NCI-H2196 treated with DMSO at 0.1 percent for 48 hours (cell line): ENCODE measurements at regions not wholly inside any gene's neighbourhood (a gene's known extent, or its start where the extent isn't known, plus 50 kb on each side); places are given as distances from the start of the nearest gene placed in this dataset.
"Not testable (repeated sequence)": the region's sequence is repeated elsewhere in the genome, so short reads cannot be mapped to it uniquely, and the experiment has no call there.

Experiments
- DNase-seq: peaks from one replicate; lab custom pipeline; 2025; ENCODE audit not compliant: unreplicated experiment; lab: John Stamatoyannopoulos, UW

- DNase-seq, result no peak
Observed at GRCh38 chr6:11486959-11487358, 50.6 kb upstream of the TMEM170B start.

DNA sequence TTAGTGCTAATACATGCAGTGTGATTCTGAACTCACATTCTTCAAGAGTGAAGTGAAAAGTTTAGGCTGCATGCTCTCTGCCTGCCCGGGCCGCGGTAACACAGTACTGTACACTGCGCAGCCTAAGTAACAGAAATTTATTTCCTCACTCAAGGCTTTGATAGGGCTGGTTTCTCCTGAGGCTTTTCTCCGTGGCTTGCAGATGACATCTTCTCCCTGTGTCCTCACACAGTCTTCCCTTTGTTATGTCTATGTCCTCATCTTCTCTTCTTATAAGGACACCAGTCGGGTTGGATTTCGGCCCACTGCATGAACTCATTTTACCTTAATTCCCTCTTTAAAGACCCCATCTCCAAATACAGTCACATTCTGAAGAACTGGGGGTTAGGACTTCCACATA, 51.1 kb upstream of the TMEM170B start:
- no peak for DNase-seq

GRCh38 chr6:11486051-11486450, 51.5 kb upstream of the TMEM170B start:
- DNase-seq, result no peak

GRCh38 chr6:11485271-11485670, 52.3 kb upstream of the TMEM170B start:
- no peak for DNase-seq

- DNase-seq, result no peak
Observed at GRCh38 chr6:11484441-11484840, 53.1 kb upstream of the TMEM170B start.

DNA sequence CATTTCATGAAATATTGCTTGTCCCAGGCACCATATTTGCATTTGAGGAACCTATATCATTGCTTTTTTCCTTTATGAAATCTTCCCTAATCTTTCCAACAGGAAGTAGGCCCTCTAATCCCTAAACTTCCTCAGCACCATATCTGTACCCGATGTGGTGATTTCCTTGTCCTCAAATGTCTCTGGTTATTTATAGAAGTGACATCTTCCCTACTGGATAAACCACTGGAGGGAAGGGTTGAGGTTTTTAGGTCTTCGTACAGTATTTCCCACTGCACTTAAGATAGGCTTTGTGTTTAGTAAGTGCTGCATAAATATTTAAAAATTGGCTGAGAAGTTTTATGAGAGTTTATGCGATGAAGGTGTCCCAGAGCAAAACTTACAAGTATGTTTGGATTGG, 54.9 kb upstream of the TMEM170B start:
- no peak for DNase-seq

- DNase-seq, result no peak
Observed at GRCh38 chr6:11480541-11480940, 57.0 kb upstream of the TMEM170B start.

GRCh38 chr6:11479296-11479695, 58.3 kb upstream of the TMEM170B start:
- no peak for DNase-seq

DNA sequence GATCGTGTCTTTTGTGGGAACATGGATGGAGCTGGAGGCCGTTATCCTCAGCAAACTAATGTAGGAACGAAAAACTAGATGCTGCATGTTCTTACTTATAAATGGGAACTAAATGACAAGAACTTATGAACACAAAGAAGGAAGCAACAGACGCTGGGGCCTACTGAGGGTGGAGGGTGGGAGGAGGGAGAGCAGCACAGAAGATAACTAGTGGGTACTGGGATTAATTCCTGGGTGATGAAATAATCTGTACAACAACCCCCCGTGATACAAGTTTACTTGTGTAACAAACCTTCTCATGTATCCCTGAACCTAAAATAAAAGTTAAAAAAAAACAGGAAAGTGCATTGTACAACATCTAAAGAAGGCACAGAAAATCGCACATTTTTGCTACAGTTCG, 59.0 kb upstream of the TMEM170B start:
- DNase-seq, result no peak

GRCh38 chr6:11475016-11475415, 62.5 kb upstream of the TMEM170B start:
- DNase-seq, result no peak

- no peak for DNase-seq
Observed at GRCh38 chr6:11473008-11473740, 64.4 kb upstream of the TMEM170B start.

- no peak for DNase-seq
Observed at GRCh38 chr6:11471261-11471660, 66.3 kb upstream of the TMEM170B start.

- DNase-seq, result no peak
Observed at GRCh38 chr6:11469684-11470083, 67.9 kb upstream of the TMEM170B start.

- not testable (repeated sequence) for DNase-seq
Observed at GRCh38 chr6:11468271-11468670, 69.3 kb upstream of the TMEM170B start.

DNA sequence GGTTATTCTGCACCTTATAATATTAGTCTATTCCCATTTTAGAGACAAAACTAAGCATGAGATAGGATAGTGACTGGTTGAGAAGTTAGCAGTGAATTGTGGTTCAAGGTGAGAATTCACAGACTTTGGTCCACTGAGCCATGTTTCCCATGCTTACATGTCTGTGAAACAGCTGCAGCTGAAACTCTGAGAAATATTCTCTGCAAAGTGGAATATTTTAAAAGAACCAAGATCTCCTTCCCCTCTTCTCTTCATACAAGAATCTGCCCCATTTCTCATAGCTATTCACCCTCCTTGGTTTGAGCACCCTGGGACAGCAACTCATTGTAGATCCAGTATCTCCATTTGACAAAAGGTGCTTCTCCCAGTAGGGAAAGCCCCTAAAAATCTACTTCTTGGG, 70.2 kb upstream of the TMEM170B start:
- DNase-seq, result no peak

DNA sequence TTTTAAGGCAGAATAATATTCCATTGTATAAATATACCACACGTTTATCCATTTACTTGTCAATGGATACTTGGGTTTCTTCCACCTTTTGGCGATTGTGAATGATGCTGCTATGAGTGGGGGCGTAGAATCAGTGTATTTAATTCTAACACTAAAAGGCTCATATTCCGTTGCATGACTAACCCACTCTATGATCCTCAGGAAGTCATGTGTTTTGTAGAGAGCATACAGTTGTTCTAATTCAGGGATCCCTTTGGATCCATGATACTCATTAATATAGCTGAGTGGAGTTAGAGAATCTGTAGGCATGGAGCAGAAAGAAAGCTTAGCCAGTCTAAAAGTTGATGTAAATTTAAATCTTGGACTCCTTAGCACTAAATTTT, 74.2 kb upstream of the TMEM170B start:
- DNase-seq, result no peak

- DNase-seq, result no peak
Observed at GRCh38 chr6:11462742-11463397, 74.7 kb upstream of the TMEM170B start.

DNA sequence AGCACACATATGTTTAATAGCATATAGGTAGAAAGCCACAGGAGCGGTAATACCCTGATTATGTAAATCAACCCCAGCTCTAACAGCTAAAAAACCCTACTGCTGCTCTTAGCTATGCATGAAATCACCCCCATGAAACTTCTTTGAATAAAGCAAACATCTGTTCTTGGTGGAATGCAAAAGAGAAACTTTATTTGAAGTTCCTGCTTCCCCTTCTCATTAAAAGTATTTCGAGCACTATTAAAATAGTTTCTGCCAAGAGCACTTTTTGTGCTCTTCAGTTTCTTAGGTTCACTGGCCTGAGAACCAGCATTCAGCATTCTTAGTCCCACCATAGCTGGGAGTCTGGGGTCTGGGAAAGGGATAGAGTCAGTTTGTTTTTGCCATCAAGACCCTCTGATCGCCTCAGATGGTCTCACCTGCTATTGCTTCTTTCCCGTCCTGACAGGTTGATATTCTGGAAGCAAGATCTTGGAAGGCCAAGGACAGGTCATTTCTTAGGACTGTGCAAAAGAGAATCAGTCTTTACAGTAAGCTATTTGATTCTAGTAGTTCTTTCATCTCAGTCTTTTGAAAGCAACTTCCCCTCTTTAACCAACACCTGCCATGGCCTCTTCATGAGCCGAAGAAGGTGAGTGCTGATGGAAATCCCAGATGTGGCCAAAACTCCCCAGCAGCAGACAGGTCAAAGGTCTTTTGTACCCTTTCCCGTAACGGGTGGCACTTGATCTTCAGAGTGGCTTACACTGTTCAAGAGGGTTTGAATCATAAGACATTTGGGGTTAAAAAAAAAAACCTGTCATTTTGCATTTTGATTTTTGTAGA, 76.5 kb upstream of the TMEM170B start:
- no peak for DNase-seq

DNA sequence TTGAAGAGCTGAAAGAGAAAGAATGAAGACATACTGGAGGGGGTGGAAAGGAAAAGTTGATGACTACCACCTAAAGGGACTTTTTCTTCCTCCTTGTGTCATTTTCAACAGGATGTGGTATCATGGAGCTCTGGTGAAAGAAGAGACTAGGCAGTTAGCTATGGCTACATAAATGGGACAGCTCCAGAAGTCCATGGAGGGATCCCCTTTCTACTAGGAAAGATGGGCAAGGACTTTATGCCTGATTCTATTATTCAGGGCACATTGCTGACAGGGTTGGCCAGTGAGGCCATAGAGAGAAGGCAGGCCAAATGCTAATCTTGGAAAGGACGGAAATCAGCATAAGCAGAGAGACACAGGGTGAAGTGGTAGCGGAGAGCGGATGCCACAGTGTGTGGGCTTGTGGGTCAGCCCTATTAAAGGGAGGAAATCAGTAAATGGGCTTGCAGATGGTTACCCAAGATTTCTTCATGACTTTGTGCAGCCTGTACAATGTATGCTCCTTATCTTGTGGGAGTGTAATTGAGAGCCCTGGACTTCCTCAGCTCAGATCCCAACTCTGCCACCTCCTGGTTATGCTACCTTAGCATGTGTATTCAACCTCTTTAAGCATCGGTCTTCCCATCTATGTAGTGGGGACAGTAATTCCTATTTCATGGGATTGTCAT, 77.4 kb upstream of the TMEM170B start:
- no peak for DNase-seq

DNA sequence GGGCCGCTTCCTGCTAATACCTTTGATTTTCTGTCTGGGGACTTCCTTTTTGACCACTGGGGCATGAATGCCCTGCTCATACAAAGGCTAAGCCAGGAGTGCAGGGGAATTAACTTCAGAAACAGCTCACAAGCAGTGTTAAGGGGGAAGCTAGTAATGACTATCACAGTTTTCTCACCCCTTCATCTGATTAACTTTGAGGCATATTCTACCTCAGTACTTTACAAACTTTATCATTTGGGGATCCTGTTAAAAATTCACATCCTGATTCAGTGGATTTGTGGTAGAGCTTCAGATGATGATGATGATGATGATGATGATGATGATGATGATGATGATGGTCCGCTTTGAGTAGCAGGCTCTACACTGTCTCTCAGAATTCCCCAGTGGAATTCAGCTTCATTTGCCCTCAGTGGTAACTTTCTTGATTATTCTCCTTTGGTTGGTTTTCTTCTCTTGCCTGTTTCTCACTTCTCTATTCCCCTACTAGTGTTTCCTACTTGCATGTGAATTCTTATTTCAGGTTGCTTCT, 78.4 kb upstream of the TMEM170B start:
- DNase-seq, result no peak

GRCh38 chr6:11458509-11458908, 79.0 kb upstream of the TMEM170B start:
- no peak for DNase-seq
